HEK293 (cell line): ENCODE measurements at regions not wholly inside any gene's neighbourhood (a gene's known extent, or its start where the extent isn't known, plus 50 kb on each side); places are given as distances from the start of the nearest gene placed in this dataset.

ENCODE experiments used
- CTCF ChIA-PET: fragments of 350-600 bp; formaldehyde crosslinking; extraction: SDS; loops from one replicate; lab custom pipeline; 2021; ENCODE audit warnings: antibody characterized with exemption; lab: Yijun Ruan, JAX
- POLR2A ChIA-PET: fragments of 300-600 bp; formaldehyde crosslinking; extraction: SDS; loops from one replicate; lab custom pipeline; 2020; ENCODE audit warnings: antibody characterized with exemption, inconsistent platforms; lab: Yijun Ruan, JAX
- H3K27ac ChIP-seq: fragments of 200-500 bp; sonication (Bioruptor generic); 2 replicates; pipeline ENCODE4 v1.5.1; 2014; ENCODE audit warnings: low read depth, low read length, control low read depth, inconsistent platforms; ENCODE audit errors: extremely low read depth
- H3K36me3 ChIP-seq, 2 experiments: fragments of 200-500 bp in 1 of 2; sonication (Bioruptor generic) in 1 of 2; 1 replicate in 1 of 2; 2 replicates in 1 of 2; pipeline ENCODE4 v1.5.1; 2014 to 2017; ENCODE audit warnings: inconsistent platforms in 2 of 2, low read length in 2 of 2; ENCODE audit not compliant: control insufficient read depth in 2 of 2, insufficient read depth in 1 of 2
- H3K4me1 ChIP-seq: fragments of 200-500 bp; sonication (Bioruptor generic); 2 replicates; pipeline ENCODE4 v1.5.1; 2014; ENCODE audit warnings: mild to moderate bottlenecking, low read length, inconsistent platforms; ENCODE audit not compliant: control insufficient read depth, insufficient read depth
- H3K4me3 ChIP-seq: 2 replicates; pipeline ENCODE4 v1.5.1; 2011; ENCODE audit warnings: low read depth, mild to moderate bottlenecking, control low read depth, low read length, moderate library complexity
- H3K9me3 ChIP-seq: fragments of 200-500 bp; sonication (Bioruptor generic); 2 replicates; pipeline ENCODE4 v1.5.1; 2014; ENCODE audit warnings: low read depth, low read length, inconsistent platforms; ENCODE audit not compliant: control insufficient read depth, insufficient read depth
- FEZF1 ChIP-seq: fragments of 450-650 bp; formaldehyde crosslinking; IDR thresholded peaks from 2 replicates; pipeline ENCODE4 v1.5.1; 2016; ENCODE audit warnings: missing biosample characterization, missing genetic modification characterization
- KLF1 ChIP-seq: fragments of 450-650 bp; formaldehyde crosslinking; IDR thresholded peaks from 2 replicates; pipeline ENCODE4 v1.5.1; 2016; ENCODE audit warnings: missing biosample characterization, missing genetic modification characterization
- SP7 ChIP-seq: fragments of 450-650 bp; formaldehyde crosslinking; IDR thresholded peaks from 2 replicates; pipeline ENCODE4 v1.5.1; 2016; ENCODE audit warnings: missing biosample characterization, missing genetic modification characterization
- ZBTB17 ChIP-seq: fragments of 450-650 bp; formaldehyde crosslinking; IDR thresholded peaks from 2 replicates; pipeline ENCODE4 v1.5.1; 2016; ENCODE audit warnings: missing biosample characterization, missing genetic modification characterization
- ZBTB21 ChIP-seq: fragments of 450-650 bp; formaldehyde crosslinking; IDR thresholded peaks from 2 replicates; pipeline ENCODE4 v1.5.1; 2017; ENCODE audit warnings: missing biosample characterization, missing genetic modification characterization
- ZNF112 ChIP-seq: fragments of 450-650 bp; formaldehyde crosslinking; IDR thresholded peaks from 2 replicates; pipeline ENCODE4 v1.5.0; 2017; ENCODE audit warnings: missing biosample characterization, missing genetic modification characterization
- ZNF114 ChIP-seq: fragments of 450-650 bp; formaldehyde crosslinking; IDR thresholded peaks from 2 replicates; pipeline ENCODE4 v1.5.0; 2017; ENCODE audit warnings: missing biosample characterization, missing genetic modification characterization
- ZNF132 ChIP-seq: fragments of 450-650 bp; formaldehyde crosslinking; IDR thresholded peaks from 2 replicates; pipeline ENCODE4 v1.5.1; 2017; ENCODE audit warnings: missing biosample characterization, missing genetic modification characterization, borderline replicate concordance
- ZNF211 ChIP-seq: fragments of 450-650 bp; formaldehyde crosslinking; IDR thresholded peaks from 2 replicates; pipeline ENCODE4 v1.5.1; 2016; ENCODE audit warnings: low read depth, missing biosample characterization, missing genetic modification characterization
- ZNF341 ChIP-seq: fragments of 450-650 bp; formaldehyde crosslinking; IDR thresholded peaks from 2 replicates; pipeline ENCODE4; 2016; ENCODE audit warnings: low read depth, missing biosample characterization, missing genetic modification characterization
- ZNF404 ChIP-seq: fragments of 450-650 bp; formaldehyde crosslinking; IDR thresholded peaks from 2 replicates; pipeline ENCODE4 v1.5.1; 2017; ENCODE audit warnings: missing biosample characterization, missing genetic modification characterization
- ZNF513 ChIP-seq: fragments of 450-650 bp; IDR thresholded peaks from 2 replicates; pipeline ENCODE4 v1.5.1; 2018; ENCODE audit warnings: missing biosample characterization, missing genetic modification characterization
- ZNF544 ChIP-seq: fragments of 450-650 bp; formaldehyde crosslinking; IDR thresholded peaks from 2 replicates; pipeline ENCODE4 v1.5.0; 2017; ENCODE audit warnings: missing biosample characterization, missing genetic modification characterization
- ZNF600 ChIP-seq: fragments of 450-650 bp; formaldehyde crosslinking; IDR thresholded peaks from 2 replicates; pipeline ENCODE4 v1.5.1; 2016; ENCODE audit warnings: missing biosample characterization, missing genetic modification characterization
- ZNF670 ChIP-seq: fragments of 450-650 bp; formaldehyde crosslinking; IDR thresholded peaks from 2 replicates; pipeline ENCODE4 v1.5.1; 2016; ENCODE audit warnings: missing biosample characterization, missing genetic modification characterization, low read depth
- ZNF704 ChIP-seq: fragments of 450-650 bp; formaldehyde crosslinking; IDR thresholded peaks from 2 replicates; pipeline ENCODE4 v1.5.1; 2016; ENCODE audit warnings: missing biosample characterization, missing genetic modification characterization
- ZNF776 ChIP-seq: fragments of 450-650 bp; formaldehyde crosslinking; IDR thresholded peaks from 2 replicates; pipeline ENCODE4 v1.5.0; 2017; ENCODE audit warnings: missing biosample characterization, missing genetic modification characterization, borderline replicate concordance
- ZSCAN16 ChIP-seq: fragments of 450-650 bp; formaldehyde crosslinking; IDR thresholded peaks from 2 replicates; pipeline ENCODE4 v1.5.1; 2016; ENCODE audit warnings: missing biosample characterization, missing genetic modification characterization
- ZSCAN18 ChIP-seq: fragments of 450-650 bp; formaldehyde crosslinking; IDR thresholded peaks from 2 replicates; pipeline ENCODE4 v1.5.1; 2016; ENCODE audit warnings: missing biosample characterization, missing genetic modification characterization
- ZSCAN30 ChIP-seq: fragments of 450-650 bp; IDR thresholded peaks from 2 replicates; pipeline ENCODE4 v1.5.1; 2018; ENCODE audit warnings: missing biosample characterization, mild to moderate bottlenecking, missing genetic modification characterization, moderate library complexity
- ZSCAN5A ChIP-seq: fragments of 450-650 bp; formaldehyde crosslinking; IDR thresholded peaks from 2 replicates; pipeline ENCODE4 v1.5.1; 2016; ENCODE audit warnings: missing biosample characterization, missing genetic modification characterization
- TF ChIP-seq, protein P1 (sequence below): fragments of 450-650 bp; formaldehyde crosslinking; IDR thresholded peaks from 2 replicates; pipeline ENCODE4 v1.5.1; 2016; ENCODE audit warnings: missing biosample characterization, missing genetic modification characterization
- TF ChIP-seq, protein P2 (sequence below): fragments of 450-650 bp; formaldehyde crosslinking; IDR thresholded peaks from 2 replicates; pipeline ENCODE4 v1.5.1; 2016; ENCODE audit warnings: missing biosample characterization, missing genetic modification characterization
- TF ChIP-seq, protein P3 (sequence below): fragments of 450-650 bp; formaldehyde crosslinking; IDR thresholded peaks from 2 replicates; pipeline ENCODE4; 2016; ENCODE audit warnings: missing biosample characterization, missing genetic modification characterization

DNA sequence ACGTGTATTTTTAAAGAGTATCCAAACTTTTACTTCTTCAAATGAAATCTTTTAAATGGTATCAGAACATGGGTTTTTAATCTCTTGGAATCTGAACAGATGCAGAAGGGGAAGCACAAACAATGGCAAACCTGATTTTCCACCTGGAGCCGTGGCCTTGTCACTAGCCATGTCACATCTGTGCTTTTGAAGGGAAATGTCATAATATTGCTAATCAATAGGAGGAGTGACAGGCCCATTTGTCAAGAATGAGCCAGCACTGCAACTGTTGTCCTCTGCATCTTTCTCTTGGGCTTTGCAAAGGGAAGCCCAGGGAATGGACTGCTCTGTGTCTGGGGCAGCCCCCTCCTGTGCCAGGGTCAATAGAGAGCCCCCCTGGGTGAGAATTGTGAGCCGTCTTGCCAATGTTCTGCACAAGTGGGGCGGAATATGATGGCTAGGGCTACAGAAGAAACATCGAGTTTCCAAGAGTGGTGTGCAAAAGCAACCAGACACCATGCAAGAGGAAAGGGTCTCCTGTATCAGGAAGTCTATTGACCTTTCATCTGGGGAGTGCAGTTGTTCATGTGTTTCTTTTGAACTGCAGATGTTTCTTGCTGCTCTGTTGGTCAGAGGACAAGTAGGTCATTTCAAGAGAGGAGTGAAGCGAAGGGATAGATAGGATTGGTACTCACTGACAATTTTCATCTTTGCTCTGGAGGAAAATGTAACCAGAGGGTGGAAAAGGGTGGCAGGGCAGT is 181.8 kb upstream of the NPVF start:
- ChIA-PET CTCF (interaction anchor here (0.7 kb wide), 1 partner anchor 575 kb away, joined by 3 read pairs; no protein-coding TSS in a partner anchor), POLR2A (no interaction called here)
- Histone ChIP-seq H3K36me3 (no peaks in the 10 kb centered on the region), H3K27ac (no peak overlapping the region), H3K4me1 (no peaks in the 10 kb centered on the region), H3K9me3 (no peaks in the 10 kb centered on the region), H3K4me3 (no peak overlapping the region)
- TF ChIP-seq ZNF544 (tag by site-specific recombination) (no peak), FEZF1 (no peak), ZSCAN30 (tag by site-specific recombination) (no peak), ZNF600 (tag by site-specific recombination) (no peak), ZNF513 (no peak), ZNF670 (no peak), ZNF114 (tag by site-specific recombination) (no peak), ZSCAN18 (tag by site-specific recombination) (no peak), ZSCAN16 (tag by site-specific recombination) (no peak), ZNF776 (tag by site-specific recombination) (no peak), ZSCAN5A (tag by site-specific recombination) (no peak), ZNF132 (tag by site-specific recombination) (no peak), ZNF404 (no peak), SP7 (tag by site-specific recombination) (no peak), KLF1 (tag by site-specific recombination) (no peak), ZNF211 (tag by site-specific recombination) (no peak)
- TF ChIP-seq, protein P1, sequence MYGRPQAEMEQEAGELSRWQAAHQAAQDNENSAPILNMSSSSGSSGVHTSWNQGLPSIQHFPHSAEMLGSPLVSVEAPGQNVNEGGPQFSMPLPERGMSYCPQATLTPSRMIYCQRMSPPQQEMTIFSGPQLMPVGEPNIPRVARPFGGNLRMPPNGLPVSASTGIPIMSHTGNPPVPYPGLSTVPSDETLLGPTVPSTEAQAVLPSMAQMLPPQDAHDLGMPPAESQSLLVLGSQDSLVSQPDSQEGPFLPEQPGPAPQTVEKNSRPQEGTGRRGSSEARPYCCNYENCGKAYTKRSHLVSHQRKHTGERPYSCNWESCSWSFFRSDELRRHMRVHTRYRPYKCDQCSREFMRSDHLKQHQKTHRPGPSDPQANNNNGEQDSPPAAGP = no peak
- TF ChIP-seq, protein P2, sequence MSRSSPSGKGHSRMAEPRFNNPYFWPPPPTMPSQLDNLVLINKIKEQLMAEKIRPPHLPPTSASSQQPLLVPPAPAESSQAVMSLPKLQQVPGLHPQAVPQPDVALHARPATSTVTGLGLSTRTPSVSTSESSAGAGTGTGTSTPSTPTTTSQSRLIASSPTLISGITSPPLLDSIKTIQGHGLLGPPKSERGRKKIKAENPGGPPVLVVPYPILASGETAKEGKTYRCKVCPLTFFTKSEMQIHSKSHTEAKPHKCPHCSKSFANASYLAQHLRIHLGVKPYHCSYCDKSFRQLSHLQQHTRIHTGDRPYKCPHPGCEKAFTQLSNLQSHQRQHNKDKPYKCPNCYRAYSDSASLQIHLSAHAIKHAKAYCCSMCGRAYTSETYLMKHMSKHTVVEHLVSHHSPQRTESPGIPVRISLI (tag by site-specific recombination) = no peak

- H3K4me1 ChIP-seq = no peaks in the 10 kb centered on the region
- H3K4me3 ChIP-seq = no peak overlapping the region
- POLR2A ChIA-PET = no interaction called here
- CTCF ChIA-PET = no interaction called here
- no peaks in the 10 kb centered on the region for H3K9me3 ChIP-seq
- H3K27ac ChIP-seq = no peak overlapping the region
- no peaks in the 10 kb centered on the region for H3K36me3 ChIP-seq
- TF ChIP-seq ZBTB21 = no peak
- no peak for TF ChIP-seq ZBTB17 (tag by site-specific recombination)
- TF ChIP-seq ZSCAN5A (tag by site-specific recombination) = no peak
- TF ChIP-seq, protein P3, sequence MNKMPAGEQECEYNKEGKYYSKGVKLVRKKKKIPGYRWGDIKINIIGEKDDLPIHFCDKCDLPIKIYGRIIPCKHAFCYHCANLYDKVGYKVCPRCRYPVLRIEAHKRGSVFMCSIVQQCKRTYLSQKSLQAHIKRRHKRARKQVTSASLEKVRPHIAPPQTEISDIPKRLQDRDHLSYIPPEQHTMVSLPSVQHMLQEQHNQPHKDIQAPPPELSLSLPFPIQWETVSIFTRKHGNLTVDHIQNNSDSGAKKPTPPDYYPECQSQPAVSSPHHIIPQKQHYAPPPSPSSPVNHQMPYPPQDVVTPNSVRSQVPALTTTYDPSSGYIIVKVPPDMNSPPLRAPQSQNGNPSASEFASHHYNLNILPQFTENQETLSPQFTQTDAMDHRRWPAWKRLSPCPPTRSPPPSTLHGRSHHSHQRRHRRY (tag by site-specific recombination) = no peak
- no peak for TF ChIP-seq ZNF112
- TF ChIP-seq ZNF704 (tag by site-specific recombination) = no peak
- TF ChIP-seq ZNF341 (tag by site-specific recombination) = no peak
Observed at GRCh38 chr7:25420771-25421170, 192.5 kb upstream of the NPVF start.
